HL-60 (cell line): ENCODE measurements at regions not wholly inside any gene's neighbourhood (a gene's known extent, or its start where the extent isn't known, plus 50 kb on each side); places are given as distances from the start of the nearest gene placed in this dataset.
A peak's percentile ranks its signal among the peaks of the same experiment; 100 is the strongest.

Source experiments
- DNase-seq, 2 experiments: peaks; one replicate each; pipeline ENCODE4 v3.0.0-alpha.2; 2010 to 2020; ENCODE audit warnings: low read depth in 1 of 2, low spot score in 1 of 2
- H3K27ac ChIP-seq: fragments of 250-450 bp; sonication (Bioruptor Pico); replicated peaks from 2 replicates; pipeline ENCODE4 v1.5.1; 2020; ENCODE audit warnings: mild to moderate bottlenecking, moderate library complexity
- H3K27me3 ChIP-seq: fragments of 250-450 bp; sonication (Bioruptor Pico); 2 replicates; pipeline ENCODE4 v1.5.1; 2021; ENCODE audit warnings: mild to moderate bottlenecking, moderate library complexity; ENCODE audit not compliant: insufficient read depth, poor library complexity, severe bottlenecking
- H3K4me3 ChIP-seq: replicated peaks from 2 replicates; pipeline ENCODE4 v1.5.1; 2011; ENCODE audit warnings: mild to moderate bottlenecking, control low read depth, low read length; ENCODE audit not compliant: insufficient read depth
- CTCF ChIP-seq: IDR thresholded peaks from one replicate; pipeline ENCODE4 v1.5.1; 2011; ENCODE audit warnings: low read length, control low read depth, inconsistent platforms; ENCODE audit not compliant: insufficient read depth
- GABPA ChIP-seq: IDR thresholded peaks from 2 replicates; pipeline ENCODE4 v1.6.1; 2012; ENCODE audit warnings: low read depth
- POLR2AphosphoS5 ChIP-seq: IDR thresholded peaks from 2 replicates; pipeline ENCODE4 v1.6.1; 2012; ENCODE audit warnings: low read depth
- REST ChIP-seq: IDR thresholded peaks from 2 replicates; pipeline ENCODE4 v1.6.1; 2012; ENCODE audit warnings: low read depth; ENCODE audit not compliant: insufficient replicate concordance
- SPI1 ChIP-seq: IDR thresholded peaks from 2 replicates; pipeline ENCODE4 v1.6.1; 2012; ENCODE audit warnings: low read depth, mild to moderate bottlenecking, borderline replicate concordance

- no peak for DNase-seq
- TF ChIP-seq POLR2AphosphoS5 (no peak), SPI1 (no peak), GABPA (no peak), CTCF (no peak), REST (no peak)
- H3K27me3 ChIP-seq, result no peaks in the 10 kb centered on the region
- H3K27ac ChIP-seq, result no peak overlapping the region
- H3K4me3 ChIP-seq, result no peak overlapping the region
Measured at GRCh38 chr2:57440437-57440836, 606.2 kb upstream of the VRK2 start.

GRCh38 chr2:57443086-57443485 lies 603.5 kb upstream of the VRK2 start:
- H3K27me3 ChIP-seq, result no peaks in the 10 kb centered on the region
- DNase-seq, result no peak
- H3K4me3 ChIP-seq, result no peak overlapping the region
- no peak overlapping the region for H3K27ac ChIP-seq
- no peak for TF ChIP-seq SPI1
- no peak for TF ChIP-seq REST
- no peak for TF ChIP-seq GABPA
- no peak for TF ChIP-seq POLR2AphosphoS5
- no peak for TF ChIP-seq CTCF

GRCh38 chr2:57443973-57444521 lies 602.6 kb upstream of the VRK2 start:
- no peak for TF ChIP-seq REST
- no peak for TF ChIP-seq GABPA
- TF ChIP-seq POLR2AphosphoS5, result no peak
- no peak for TF ChIP-seq CTCF
- no peak for TF ChIP-seq SPI1
- peak; percentile 17 to 84 for DNase-seq
- Histone ChIP-seq H3K27me3 (no peaks in the 10 kb centered on the region), H3K4me3 (no peak overlapping the region), H3K27ac (no peak overlapping the region)
